WTC11 (cell line): ENCODE measurements at regions not wholly inside any gene's neighbourhood (a gene's known extent, or its start where the extent isn't known, plus 50 kb on each side); places are given as distances from the start of the nearest gene placed in this dataset.

ENCODE experiments used
- ATAC-seq: fragments of 200-7000 bp; cut with Tn5 transposase; 2 replicates; pipeline ENCODE4 v1.10.0; 2021; ENCODE audit warnings: mild to moderate bottlenecking, moderate library complexity
- CTCF ChIA-PET: fragments of 300-600 bp; sonication (Branson Sonifier 250); formaldehyde crosslinking; loops from one replicate; lab custom pipeline; 2021; ENCODE audit warnings: antibody characterized with exemption; lab: Charles Lee
- POLR2A ChIA-PET: fragments of 350-600 bp; sonication (Branson Sonifier 250); formaldehyde crosslinking; loops from one replicate; lab custom pipeline; 2021; ENCODE audit warnings: antibody characterized with exemption; lab: Charles Lee
- DNase-seq: peaks from one replicate; pipeline ENCODE4 v3.0.0; 2021; ENCODE audit warnings: low spot score
- H3K27ac Mint-ChIP-seq: 2 replicates; pipeline ENCODE4 v1.8.0; 2021; ENCODE audit warnings: mixed read lengths
- H3K27me3 Mint-ChIP-seq: 2 replicates; pipeline ENCODE4 v1.8.0; 2021; ENCODE audit warnings: low read depth, mild to moderate bottlenecking, moderate library complexity, mixed read lengths
- H3K36me3 Mint-ChIP-seq: 2 replicates; pipeline ENCODE4 v1.8.0; 2021; ENCODE audit warnings: mixed read lengths
- H3K4me1 Mint-ChIP-seq: 2 replicates; pipeline ENCODE4 v1.8.0; 2022; ENCODE audit warnings: mixed read lengths
- H3K4me3 Mint-ChIP-seq: 2 replicates; pipeline ENCODE4 v1.8.0; 2021; ENCODE audit warnings: mild to moderate bottlenecking, moderate library complexity, mixed read lengths
- H3K9me3 Mint-ChIP-seq: 2 replicates; pipeline ENCODE4 v1.8.0; 2021; ENCODE audit warnings: mixed read lengths
- ELF4 ChIP-seq: sonication (generic); formaldehyde crosslinking; IDR thresholded peaks from 2 replicates; pipeline ENCODE4 v1.8.1; 2022; ENCODE audit warnings: low read depth, mild to moderate bottlenecking, moderate library complexity, missing genetic modification reagents
- GRHL2 ChIP-seq: fragments of 250-450 bp; sonication (Bioruptor Pico); IDR thresholded peaks from 2 replicates; pipeline ENCODE4 v1.8.0; 2022; ENCODE audit warnings: mild to moderate bottlenecking, moderate library complexity; ENCODE audit not compliant: insufficient replicate concordance, severe bottlenecking
- PRRX2 ChIP-seq: fragments of 250-450 bp; sonication (Bioruptor Pico); IDR thresholded peaks from 2 replicates; pipeline ENCODE4 v1.8.0; 2021; ENCODE audit warnings: mild to moderate bottlenecking
- SOX15 ChIP-seq: fragments of 250-450 bp; sonication (Bioruptor Pico); IDR thresholded peaks from 2 replicates; pipeline ENCODE4 v1.9.0; 2021; ENCODE audit warnings: mild to moderate bottlenecking
- ZNF396 ChIP-seq: fragments of 250-450 bp; sonication (Bioruptor Pico); IDR thresholded peaks from 2 replicates; pipeline ENCODE4 v1.8.0; 2021; ENCODE audit warnings: mild to moderate bottlenecking, moderate library complexity, borderline replicate concordance
- ZNF423 ChIP-seq: fragments of 250-450 bp; sonication (Bioruptor Pico); IDR thresholded peaks from 2 replicates; pipeline ENCODE4 v2.1.2; 2022; ENCODE audit warnings: mild to moderate bottlenecking, moderate library complexity
- ZNF671 ChIP-seq: fragments of 250-450 bp; sonication (Bioruptor Pico); IDR thresholded peaks from 2 replicates; pipeline ENCODE4 v1.8.0; 2021; ENCODE audit warnings: mild to moderate bottlenecking
- TF ChIP-seq, protein P1 (sequence below): sonication (generic); formaldehyde crosslinking; IDR thresholded peaks from 2 replicates; pipeline ENCODE4 v1.8.0; 2023; ENCODE audit warnings: missing genetic modification reagents, mild to moderate bottlenecking, borderline replicate concordance
- TF ChIP-seq, protein P2 (sequence below): sonication (generic); formaldehyde crosslinking; conservative IDR thresholded peaks from 2 replicates; pipeline ENCODE4 v1.8.1; 2022; ENCODE audit warnings: mild to moderate bottlenecking, missing genetic modification reagents
- TF ChIP-seq, protein P3 (sequence below): sonication (generic); formaldehyde crosslinking; IDR thresholded peaks from 2 replicates; pipeline ENCODE4 v1.8.0; 2022; ENCODE audit warnings: mild to moderate bottlenecking, missing genetic modification reagents
- TF ChIP-seq, protein P4 (sequence below): sonication (generic); formaldehyde crosslinking; IDR thresholded peaks from 2 replicates; pipeline ENCODE4 v1.8.0; 2023; ENCODE audit warnings: mild to moderate bottlenecking, missing genetic modification reagents
- TF ChIP-seq, protein P5 (sequence below): sonication (generic); formaldehyde crosslinking; IDR thresholded peaks from 2 replicates; pipeline ENCODE4 v1.8.1; 2022; ENCODE audit warnings: low read depth, mild to moderate bottlenecking, moderate library complexity, missing genetic modification reagents, borderline replicate concordance
- TF ChIP-seq, protein P6 (sequence below): sonication (generic); formaldehyde crosslinking; IDR thresholded peaks from 2 replicates; pipeline ENCODE4 v1.8.1; 2022; ENCODE audit warnings: mild to moderate bottlenecking, moderate library complexity, missing genetic modification reagents
- TF ChIP-seq, protein P7 (sequence below): fragments of 250-450 bp; sonication (Bioruptor Pico); IDR thresholded peaks from 2 replicates; pipeline ENCODE4 v1.9.0; 2021; ENCODE audit warnings: mild to moderate bottlenecking, borderline replicate concordance
- TF ChIP-seq, protein P8 (sequence below): sonication (generic); formaldehyde crosslinking; IDR thresholded peaks from 2 replicates; pipeline ENCODE4 v1.8.1; 2022; ENCODE audit warnings: mild to moderate bottlenecking, missing genetic modification reagents, moderate library complexity, borderline replicate concordance
- TF ChIP-seq, protein P9 (sequence below): fragments of 200-600 bp; IDR thresholded peaks from 2 replicates; pipeline ENCODE4 v1.8.0; 2022; ENCODE audit warnings: antibody characterized with exemption

DNA sequence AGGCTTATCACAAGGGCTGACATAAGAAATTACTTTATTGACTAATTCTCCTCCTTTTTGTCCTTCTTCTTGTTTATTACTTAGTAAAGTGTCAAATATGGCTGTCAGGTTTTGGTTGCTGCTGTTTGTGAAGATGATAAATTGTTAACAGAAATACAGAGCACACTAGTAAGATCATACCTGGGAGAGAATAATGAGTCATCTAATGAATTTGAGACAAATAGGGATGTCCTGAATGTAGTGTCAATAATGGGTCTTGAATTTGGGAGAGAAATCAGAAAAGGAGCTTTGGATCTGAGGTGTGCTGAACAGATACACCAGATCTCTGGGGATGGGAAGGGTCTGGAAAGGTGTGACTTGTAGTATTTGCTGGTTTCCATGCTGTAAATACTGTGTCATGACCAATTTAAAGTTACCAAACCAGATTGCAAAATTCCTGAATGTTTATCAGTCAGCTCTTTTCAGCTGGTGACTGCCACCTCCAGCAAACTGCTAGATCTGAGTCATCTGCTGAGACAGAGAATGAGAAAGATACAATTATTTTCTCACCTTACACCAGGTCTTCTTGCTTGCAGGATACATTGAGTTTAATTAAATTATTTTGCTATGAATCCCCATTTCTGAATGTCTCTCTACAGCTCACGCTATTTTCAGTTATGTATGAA is 76.7 kb upstream of the SATB1 start:
- ChIA-PET CTCF (no interaction called here), POLR2A (no interaction called here)
- Mint-ChIP-seq H3K4me1 (peaks cover 34% of the 10 kb centered on the region), H3K36me3 (no peaks in the 10 kb centered on the region), H3K9me3 (0 out of 2 replicates have a peak, but pooled peaks cover 4% of the 10 kb centered on the region), H3K4me3 (no peak overlapping the region), H3K27ac (no peak overlapping the region; the same call in 1 of the 2 replicates)
- ATAC-seq = no peak
- TF ChIP-seq, protein P1, sequence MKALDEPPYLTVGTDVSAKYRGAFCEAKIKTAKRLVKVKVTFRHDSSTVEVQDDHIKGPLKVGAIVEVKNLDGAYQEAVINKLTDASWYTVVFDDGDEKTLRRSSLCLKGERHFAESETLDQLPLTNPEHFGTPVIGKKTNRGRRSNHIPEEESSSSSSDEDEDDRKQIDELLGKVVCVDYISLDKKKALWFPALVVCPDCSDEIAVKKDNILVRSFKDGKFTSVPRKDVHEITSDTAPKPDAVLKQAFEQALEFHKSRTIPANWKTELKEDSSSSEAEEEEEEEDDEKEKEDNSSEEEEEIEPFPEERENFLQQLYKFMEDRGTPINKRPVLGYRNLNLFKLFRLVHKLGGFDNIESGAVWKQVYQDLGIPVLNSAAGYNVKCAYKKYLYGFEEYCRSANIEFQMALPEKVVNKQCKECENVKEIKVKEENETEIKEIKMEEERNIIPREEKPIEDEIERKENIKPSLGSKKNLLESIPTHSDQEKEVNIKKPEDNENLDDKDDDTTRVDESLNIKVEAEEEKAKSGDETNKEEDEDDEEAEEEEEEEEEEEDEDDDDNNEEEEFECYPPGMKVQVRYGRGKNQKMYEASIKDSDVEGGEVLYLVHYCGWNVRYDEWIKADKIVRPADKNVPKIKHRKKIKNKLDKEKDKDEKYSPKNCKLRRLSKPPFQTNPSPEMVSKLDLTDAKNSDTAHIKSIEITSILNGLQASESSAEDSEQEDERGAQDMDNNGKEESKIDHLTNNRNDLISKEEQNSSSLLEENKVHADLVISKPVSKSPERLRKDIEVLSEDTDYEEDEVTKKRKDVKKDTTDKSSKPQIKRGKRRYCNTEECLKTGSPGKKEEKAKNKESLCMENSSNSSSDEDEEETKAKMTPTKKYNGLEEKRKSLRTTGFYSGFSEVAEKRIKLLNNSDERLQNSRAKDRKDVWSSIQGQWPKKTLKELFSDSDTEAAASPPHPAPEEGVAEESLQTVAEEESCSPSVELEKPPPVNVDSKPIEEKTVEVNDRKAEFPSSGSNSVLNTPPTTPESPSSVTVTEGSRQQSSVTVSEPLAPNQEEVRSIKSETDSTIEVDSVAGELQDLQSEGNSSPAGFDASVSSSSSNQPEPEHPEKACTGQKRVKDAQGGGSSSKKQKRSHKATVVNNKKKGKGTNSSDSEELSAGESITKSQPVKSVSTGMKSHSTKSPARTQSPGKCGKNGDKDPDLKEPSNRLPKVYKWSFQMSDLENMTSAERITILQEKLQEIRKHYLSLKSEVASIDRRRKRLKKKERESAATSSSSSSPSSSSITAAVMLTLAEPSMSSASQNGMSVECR (CRISPR knock-in tag) = no peak
- no peak for TF ChIP-seq ELF4
- TF ChIP-seq ZNF423 (CRISPR knock-in tag) = no peak
- TF ChIP-seq, protein P2, sequence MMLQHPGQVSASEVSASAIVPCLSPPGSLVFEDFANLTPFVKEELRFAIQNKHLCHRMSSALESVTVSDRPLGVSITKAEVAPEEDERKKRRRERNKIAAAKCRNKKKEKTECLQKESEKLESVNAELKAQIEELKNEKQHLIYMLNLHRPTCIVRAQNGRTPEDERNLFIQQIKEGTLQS (CRISPR knock-in tag) = no peak
- TF ChIP-seq, protein P3, sequence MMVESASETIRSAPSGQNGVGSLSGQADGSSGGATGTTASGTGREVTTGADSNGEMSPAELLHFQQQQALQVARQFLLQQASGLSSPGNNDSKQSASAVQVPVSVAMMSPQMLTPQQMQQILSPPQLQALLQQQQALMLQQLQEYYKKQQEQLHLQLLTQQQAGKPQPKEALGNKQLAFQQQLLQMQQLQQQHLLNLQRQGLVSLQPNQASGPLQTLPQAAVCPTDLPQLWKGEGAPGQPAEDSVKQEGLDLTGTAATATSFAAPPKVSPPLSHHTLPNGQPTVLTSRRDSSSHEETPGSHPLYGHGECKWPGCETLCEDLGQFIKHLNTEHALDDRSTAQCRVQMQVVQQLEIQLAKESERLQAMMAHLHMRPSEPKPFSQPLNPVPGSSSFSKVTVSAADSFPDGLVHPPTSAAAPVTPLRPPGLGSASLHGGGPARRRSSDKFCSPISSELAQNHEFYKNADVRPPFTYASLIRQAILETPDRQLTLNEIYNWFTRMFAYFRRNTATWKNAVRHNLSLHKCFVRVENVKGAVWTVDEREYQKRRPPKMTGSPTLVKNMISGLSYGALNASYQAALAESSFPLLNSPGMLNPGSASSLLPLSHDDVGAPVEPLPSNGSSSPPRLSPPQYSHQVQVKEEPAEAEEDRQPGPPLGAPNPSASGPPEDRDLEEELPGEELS (CRISPR knock-in tag) = no peak
- TF ChIP-seq, protein P4, sequence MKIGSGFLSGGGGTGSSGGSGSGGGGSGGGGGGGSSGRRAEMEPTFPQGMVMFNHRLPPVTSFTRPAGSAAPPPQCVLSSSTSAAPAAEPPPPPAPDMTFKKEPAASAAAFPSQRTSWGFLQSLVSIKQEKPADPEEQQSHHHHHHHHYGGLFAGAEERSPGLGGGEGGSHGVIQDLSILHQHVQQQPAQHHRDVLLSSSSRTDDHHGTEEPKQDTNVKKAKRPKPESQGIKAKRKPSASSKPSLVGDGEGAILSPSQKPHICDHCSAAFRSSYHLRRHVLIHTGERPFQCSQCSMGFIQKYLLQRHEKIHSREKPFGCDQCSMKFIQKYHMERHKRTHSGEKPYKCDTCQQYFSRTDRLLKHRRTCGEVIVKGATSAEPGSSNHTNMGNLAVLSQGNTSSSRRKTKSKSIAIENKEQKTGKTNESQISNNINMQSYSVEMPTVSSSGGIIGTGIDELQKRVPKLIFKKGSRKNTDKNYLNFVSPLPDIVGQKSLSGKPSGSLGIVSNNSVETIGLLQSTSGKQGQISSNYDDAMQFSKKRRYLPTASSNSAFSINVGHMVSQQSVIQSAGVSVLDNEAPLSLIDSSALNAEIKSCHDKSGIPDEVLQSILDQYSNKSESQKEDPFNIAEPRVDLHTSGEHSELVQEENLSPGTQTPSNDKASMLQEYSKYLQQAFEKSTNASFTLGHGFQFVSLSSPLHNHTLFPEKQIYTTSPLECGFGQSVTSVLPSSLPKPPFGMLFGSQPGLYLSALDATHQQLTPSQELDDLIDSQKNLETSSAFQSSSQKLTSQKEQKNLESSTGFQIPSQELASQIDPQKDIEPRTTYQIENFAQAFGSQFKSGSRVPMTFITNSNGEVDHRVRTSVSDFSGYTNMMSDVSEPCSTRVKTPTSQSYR (CRISPR knock-in tag) = no peak
- no peak for TF ChIP-seq ZNF396
- no peak for TF ChIP-seq GRHL2 (CRISPR knock-in tag)
- TF ChIP-seq, protein P5, sequence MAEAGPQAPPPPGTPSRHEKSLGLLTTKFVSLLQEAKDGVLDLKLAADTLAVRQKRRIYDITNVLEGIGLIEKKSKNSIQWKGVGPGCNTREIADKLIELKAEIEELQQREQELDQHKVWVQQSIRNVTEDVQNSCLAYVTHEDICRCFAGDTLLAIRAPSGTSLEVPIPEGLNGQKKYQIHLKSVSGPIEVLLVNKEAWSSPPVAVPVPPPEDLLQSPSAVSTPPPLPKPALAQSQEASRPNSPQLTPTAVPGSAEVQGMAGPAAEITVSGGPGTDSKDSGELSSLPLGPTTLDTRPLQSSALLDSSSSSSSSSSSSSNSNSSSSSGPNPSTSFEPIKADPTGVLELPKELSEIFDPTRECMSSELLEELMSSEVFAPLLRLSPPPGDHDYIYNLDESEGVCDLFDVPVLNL = no peak
- no peak for TF ChIP-seq ZNF671 (CRISPR knock-in tag)
- TF ChIP-seq, protein P6, sequence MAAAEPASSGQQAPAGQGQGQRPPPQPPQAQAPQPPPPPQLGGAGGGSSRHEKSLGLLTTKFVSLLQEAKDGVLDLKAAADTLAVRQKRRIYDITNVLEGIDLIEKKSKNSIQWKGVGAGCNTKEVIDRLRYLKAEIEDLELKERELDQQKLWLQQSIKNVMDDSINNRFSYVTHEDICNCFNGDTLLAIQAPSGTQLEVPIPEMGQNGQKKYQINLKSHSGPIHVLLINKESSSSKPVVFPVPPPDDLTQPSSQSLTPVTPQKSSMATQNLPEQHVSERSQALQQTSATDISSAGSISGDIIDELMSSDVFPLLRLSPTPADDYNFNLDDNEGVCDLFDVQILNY = no peak
- TF ChIP-seq, protein P7, sequence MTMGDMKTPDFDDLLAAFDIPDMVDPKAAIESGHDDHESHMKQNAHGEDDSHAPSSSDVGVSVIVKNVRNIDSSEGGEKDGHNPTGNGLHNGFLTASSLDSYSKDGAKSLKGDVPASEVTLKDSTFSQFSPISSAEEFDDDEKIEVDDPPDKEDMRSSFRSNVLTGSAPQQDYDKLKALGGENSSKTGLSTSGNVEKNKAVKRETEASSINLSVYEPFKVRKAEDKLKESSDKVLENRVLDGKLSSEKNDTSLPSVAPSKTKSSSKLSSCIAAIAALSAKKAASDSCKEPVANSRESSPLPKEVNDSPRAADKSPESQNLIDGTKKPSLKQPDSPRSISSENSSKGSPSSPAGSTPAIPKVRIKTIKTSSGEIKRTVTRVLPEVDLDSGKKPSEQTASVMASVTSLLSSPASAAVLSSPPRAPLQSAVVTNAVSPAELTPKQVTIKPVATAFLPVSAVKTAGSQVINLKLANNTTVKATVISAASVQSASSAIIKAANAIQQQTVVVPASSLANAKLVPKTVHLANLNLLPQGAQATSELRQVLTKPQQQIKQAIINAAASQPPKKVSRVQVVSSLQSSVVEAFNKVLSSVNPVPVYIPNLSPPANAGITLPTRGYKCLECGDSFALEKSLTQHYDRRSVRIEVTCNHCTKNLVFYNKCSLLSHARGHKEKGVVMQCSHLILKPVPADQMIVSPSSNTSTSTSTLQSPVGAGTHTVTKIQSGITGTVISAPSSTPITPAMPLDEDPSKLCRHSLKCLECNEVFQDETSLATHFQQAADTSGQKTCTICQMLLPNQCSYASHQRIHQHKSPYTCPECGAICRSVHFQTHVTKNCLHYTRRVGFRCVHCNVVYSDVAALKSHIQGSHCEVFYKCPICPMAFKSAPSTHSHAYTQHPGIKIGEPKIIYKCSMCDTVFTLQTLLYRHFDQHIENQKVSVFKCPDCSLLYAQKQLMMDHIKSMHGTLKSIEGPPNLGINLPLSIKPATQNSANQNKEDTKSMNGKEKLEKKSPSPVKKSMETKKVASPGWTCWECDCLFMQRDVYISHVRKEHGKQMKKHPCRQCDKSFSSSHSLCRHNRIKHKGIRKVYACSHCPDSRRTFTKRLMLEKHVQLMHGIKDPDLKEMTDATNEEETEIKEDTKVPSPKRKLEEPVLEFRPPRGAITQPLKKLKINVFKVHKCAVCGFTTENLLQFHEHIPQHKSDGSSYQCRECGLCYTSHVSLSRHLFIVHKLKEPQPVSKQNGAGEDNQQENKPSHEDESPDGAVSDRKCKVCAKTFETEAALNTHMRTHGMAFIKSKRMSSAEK (CRISPR knock-in tag) = no peak
- TF ChIP-seq PRRX2 = no peak
- TF ChIP-seq SOX15 = no peak
- TF ChIP-seq, protein P8, sequence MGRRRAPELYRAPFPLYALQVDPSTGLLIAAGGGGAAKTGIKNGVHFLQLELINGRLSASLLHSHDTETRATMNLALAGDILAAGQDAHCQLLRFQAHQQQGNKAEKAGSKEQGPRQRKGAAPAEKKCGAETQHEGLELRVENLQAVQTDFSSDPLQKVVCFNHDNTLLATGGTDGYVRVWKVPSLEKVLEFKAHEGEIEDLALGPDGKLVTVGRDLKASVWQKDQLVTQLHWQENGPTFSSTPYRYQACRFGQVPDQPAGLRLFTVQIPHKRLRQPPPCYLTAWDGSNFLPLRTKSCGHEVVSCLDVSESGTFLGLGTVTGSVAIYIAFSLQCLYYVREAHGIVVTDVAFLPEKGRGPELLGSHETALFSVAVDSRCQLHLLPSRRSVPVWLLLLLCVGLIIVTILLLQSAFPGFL (CRISPR knock-in tag) = no peak
- TF ChIP-seq, protein P9, sequence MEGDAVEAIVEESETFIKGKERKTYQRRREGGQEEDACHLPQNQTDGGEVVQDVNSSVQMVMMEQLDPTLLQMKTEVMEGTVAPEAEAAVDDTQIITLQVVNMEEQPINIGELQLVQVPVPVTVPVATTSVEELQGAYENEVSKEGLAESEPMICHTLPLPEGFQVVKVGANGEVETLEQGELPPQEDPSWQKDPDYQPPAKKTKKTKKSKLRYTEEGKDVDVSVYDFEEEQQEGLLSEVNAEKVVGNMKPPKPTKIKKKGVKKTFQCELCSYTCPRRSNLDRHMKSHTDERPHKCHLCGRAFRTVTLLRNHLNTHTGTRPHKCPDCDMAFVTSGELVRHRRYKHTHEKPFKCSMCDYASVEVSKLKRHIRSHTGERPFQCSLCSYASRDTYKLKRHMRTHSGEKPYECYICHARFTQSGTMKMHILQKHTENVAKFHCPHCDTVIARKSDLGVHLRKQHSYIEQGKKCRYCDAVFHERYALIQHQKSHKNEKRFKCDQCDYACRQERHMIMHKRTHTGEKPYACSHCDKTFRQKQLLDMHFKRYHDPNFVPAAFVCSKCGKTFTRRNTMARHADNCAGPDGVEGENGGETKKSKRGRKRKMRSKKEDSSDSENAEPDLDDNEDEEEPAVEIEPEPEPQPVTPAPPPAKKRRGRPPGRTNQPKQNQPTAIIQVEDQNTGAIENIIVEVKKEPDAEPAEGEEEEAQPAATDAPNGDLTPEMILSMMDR = no peak
- TF ChIP-seq, all 79 proteins: peak for 0
- no peak for DNase-seq
- H3K27me3 Mint-ChIP-seq = no peaks in the 10 kb centered on the region
